CD14-positive monocyte (primary cell): ENCODE measurements at regions not wholly inside any gene's neighbourhood (a gene's known extent, or its start where the extent isn't known, plus 50 kb on each side); places are given as distances from the start of the nearest gene placed in this dataset.

Source experiments
- DNase-seq, 3 donors: peaks; one replicate each; pipeline ENCODE4 v3.0.0-alpha.2; 2011 to 2022
- H2AFZ ChIP-seq: 2 replicates; pipeline ENCODE4 v1.6.0; 2012; ENCODE audit warnings: mild to moderate bottlenecking, low read depth, low read length, inconsistent platforms; ENCODE audit not compliant: insufficient read depth, poor library complexity, severe bottlenecking
- H3K27ac ChIP-seq, 2 donors: 1 replicate in 1 of 2; 2 replicates in 1 of 2; pipeline ENCODE4 v1.5.1; 2012 to 2013; ENCODE audit warnings: low read length in 2 of 2, control low read depth in 1 of 2, inconsistent platforms in 1 of 2, low read depth in 1 of 2, mild to moderate bottlenecking in 1 of 2
- H3K27me3 ChIP-seq, 2 donors: one replicate each; pipeline versions ENCODE4 v1.6.0 to v1.6.1; 2011 to 2013; ENCODE audit warnings: low read length in 2 of 2; ENCODE audit not compliant: control insufficient read depth in 2 of 2, insufficient read depth in 2 of 2
- H3K36me3 ChIP-seq, 2 donors: replicated peaks in 1 of 2; 1 replicate in 1 of 2; 2 replicates in 1 of 2; pipeline versions ENCODE4 v1.5.1 to v1.6.1; 2012 to 2013; ENCODE audit warnings: low read length in 2 of 2, control low read depth in 1 of 2, inconsistent platforms in 1 of 2, mild to moderate bottlenecking in 1 of 2; ENCODE audit not compliant: insufficient read depth in 2 of 2, control insufficient read depth in 1 of 2
- H3K4me1 ChIP-seq, 2 donors: 1 replicate in 1 of 2; 2 replicates in 1 of 2; pipeline versions ENCODE4 v1.5.1 to v1.6.1; 2012 to 2013; ENCODE audit warnings: low read length in 2 of 2, control low read depth in 1 of 2, inconsistent platforms in 1 of 2, mild to moderate bottlenecking in 1 of 2, moderate library complexity in 1 of 2; ENCODE audit not compliant: insufficient read depth in 2 of 2, control insufficient read depth in 1 of 2
- H3K4me2 ChIP-seq: replicated peaks from 2 replicates; pipeline ENCODE3; 2012; ENCODE audit warnings: low read length, moderate library complexity, mild to moderate bottlenecking; ENCODE audit not compliant: poor library complexity, severe bottlenecking; ENCODE audit errors: extremely low read depth
- H3K4me3 ChIP-seq, 3 experiments: fragments of 200-600 bp in 1 of 3; sonication (generic) in 1 of 3; replicated peaks in 1 of 3; 1 replicate in 2 of 3; 2 replicates in 1 of 3; pipeline ENCODE4 v1.5.1; 2011 to 2013; ENCODE audit warnings: low read length in 3 of 3, mild to moderate bottlenecking in 3 of 3, control low read depth in 2 of 3, low read depth in 2 of 3, inconsistent platforms in 1 of 3, moderate library complexity in 1 of 3
- H3K79me2 ChIP-seq: 2 replicates; pipeline ENCODE4 v1.6.0; 2012; ENCODE audit warnings: mild to moderate bottlenecking, control low read depth, inconsistent platforms, low read length, moderate library complexity; ENCODE audit not compliant: insufficient read depth
- H3K9ac ChIP-seq: 2 replicates; pipeline ENCODE4 v1.6.0; 2017; ENCODE audit warnings: low read length, mild to moderate bottlenecking; ENCODE audit not compliant: insufficient read depth, poor library complexity, severe bottlenecking
- H3K9me3 ChIP-seq, 2 donors: replicated peaks in 1 of 2; 1 replicate in 1 of 2; 2 replicates in 1 of 2; pipeline versions ENCODE4 v1.5.1 to v1.6.1; 2012 to 2013; ENCODE audit warnings: low read length in 2 of 2, control low read depth in 1 of 2; ENCODE audit not compliant: control insufficient read depth in 1 of 2, insufficient read depth in 1 of 2
- H4K20me1 ChIP-seq: 2 replicates; pipeline ENCODE4 v1.6.0; 2012; ENCODE audit warnings: mild to moderate bottlenecking, low read length, control low read depth, moderate library complexity; ENCODE audit not compliant: insufficient read depth
- H3K27ac Mint-ChIP-seq, 7 donors: one replicate each; pipeline ENCODE4 v1.8.0; 2020; ENCODE audit warnings: mild to moderate bottlenecking in 7 of 7, mixed read lengths in 7 of 7, moderate library complexity in 6 of 7, inconsistent platforms in 2 of 7
- H3K27me3 Mint-ChIP-seq, 3 donors: one replicate each; pipeline ENCODE4 v1.8.0; 2021 to 2022; ENCODE audit warnings: low read depth in 3 of 3, mild to moderate bottlenecking in 3 of 3, mixed read lengths in 3 of 3, moderate library complexity in 3 of 3, inconsistent platforms in 1 of 3
- H3K36me3 Mint-ChIP-seq, 2 donors: one replicate each; pipeline ENCODE4 v1.8.0; 2020; ENCODE audit warnings: mixed read lengths in 2 of 2, inconsistent platforms in 1 of 2, mild to moderate bottlenecking in 1 of 2
- H3K4me1 Mint-ChIP-seq: one replicate; pipeline ENCODE4 v1.8.0; 2020; ENCODE audit warnings: mild to moderate bottlenecking, mixed read lengths
- H3K4me3 Mint-ChIP-seq, 2 donors: one replicate each; pipeline ENCODE4 v1.8.0; 2020; ENCODE audit warnings: mild to moderate bottlenecking in 2 of 2, mixed read lengths in 2 of 2, moderate library complexity in 1 of 2
- H3K9me3 Mint-ChIP-seq, 7 donors: one replicate each; pipeline ENCODE4 v1.8.0; 2020 to 2022; ENCODE audit warnings: mixed read lengths in 7 of 7, mild to moderate bottlenecking in 6 of 7, moderate library complexity in 6 of 7, inconsistent platforms in 2 of 7
- CTCF ChIP-seq: fragments of 200-600 bp; IDR thresholded peaks from one replicate; pipeline ENCODE4 v1.8.0; 2022; ENCODE audit warnings: antibody characterized with exemption, mild to moderate bottlenecking
- WGBS: methylation state at CpG from one replicate; pipeline ENCODE4 v1.1.5; 2013; ENCODE audit warnings: missing lambda C conversion rate; ENCODE audit not compliant: insufficient coverage; 5-methylcytosine and 5-hydroxymethylcytosine counted together
- intact Hi-C, 2 donors: fragments of 100-400 bp; cut with micrococcal nuclease; formaldehyde crosslinking; loops; one replicate each; pipeline versions ENCODE4 v1.15.0 to v1.15.1; 2023

DNA sequence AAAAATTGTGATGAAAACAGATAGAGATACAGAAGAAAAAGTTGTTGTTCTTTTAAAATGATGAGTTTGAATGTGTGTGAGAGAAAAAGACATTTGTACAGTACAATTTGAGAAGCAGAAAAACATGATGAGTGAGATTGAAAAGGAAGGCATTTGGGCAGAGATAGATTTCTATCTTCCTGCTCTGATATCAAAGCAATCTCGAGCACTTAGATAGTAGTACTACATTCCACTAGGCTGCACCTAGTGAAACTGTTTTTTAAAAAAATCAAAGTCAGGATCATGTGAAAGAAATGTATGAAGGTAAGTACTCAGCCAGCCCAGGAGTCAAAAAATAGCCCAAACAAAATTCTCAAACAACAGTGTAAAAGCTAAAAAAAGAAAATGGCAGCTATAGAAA is 104.1 kb upstream of the UBE2E2 start:
- Mint-ChIP-seq H3K4me3 (no peak overlapping the region), H3K4me1 (peaks cover 7% of the 10 kb centered on the region), H3K36me3 (no peaks in the 10 kb centered on the region), H3K9me3 (peaks cover 0 to 5% (median 3%) of the 10 kb centered on the region in 7 donors), H3K27ac (no peak overlapping the region), H3K27me3 (peaks cover 0 to 2% (median 0%) of the 10 kb centered on the region in 3 donors)
- Histone ChIP-seq H3K4me2 (no peak overlapping the region), H3K9me3 (no peaks in the 10 kb centered on the region), H3K27me3 (no peaks in the 10 kb centered on the region), H3K36me3 (no peaks in the 10 kb centered on the region), H3K27ac (no peak overlapping the region), H3K79me2 (no peaks in the 10 kb centered on the region), H4K20me1 (no peaks in the 10 kb centered on the region), H3K9ac (no peak overlapping the region), H3K4me3 (no peak overlapping the region), H2AFZ (no peak overlapping the region), H3K4me1 (peaks cover 0 to 4% of the 10 kb centered on the region in 2 donors)
- intact Hi-C loops, result no loop called here
- DNase-seq, result no peak
- no CpG with 5 or more reads among the region's 1 CpG for WGBS
- TF ChIP-seq CTCF, result no peak

GRCh38 chr3:23099677-23100076 is 103.5 kb upstream of the UBE2E2 start:
- Histone ChIP-seq H3K36me3 (no peaks in the 10 kb centered on the region), H3K9ac (no peak overlapping the region), H3K4me1 (peaks cover 0 to 4% of the 10 kb centered on the region in 2 donors), H3K4me3 (no peak overlapping the region), H3K4me2 (no peak overlapping the region), H2AFZ (no peak overlapping the region), H3K27me3 (no peaks in the 10 kb centered on the region), H3K27ac (no peak overlapping the region), H3K9me3 (no peaks in the 10 kb centered on the region), H4K20me1 (no peaks in the 10 kb centered on the region), H3K79me2 (no peaks in the 10 kb centered on the region)
- TF ChIP-seq CTCF, result no peak
- peaks cover 0 to 2% (median 0%) of the 10 kb centered on the region in 3 donors for H3K27me3 Mint-ChIP-seq
- H3K36me3 Mint-ChIP-seq, result no peaks in the 10 kb centered on the region
- H3K27ac Mint-ChIP-seq, result no peak overlapping the region
- WGBS, result no CpG with 5 or more reads among the region's 2 CpGs
- peaks cover 0 to 5% (median 3%) of the 10 kb centered on the region in 7 donors for H3K9me3 Mint-ChIP-seq
- no peak overlapping the region for H3K4me3 Mint-ChIP-seq
- H3K4me1 Mint-ChIP-seq, result peaks cover 7% of the 10 kb centered on the region
- intact Hi-C loops, result no loop called here
- DNase-seq, result no peak
